ENCODE measurements at regions not wholly inside any gene's neighbourhood (a gene's known extent, or its start where the extent isn't known, plus 50 kb on each side); places are given as distances from the start of the nearest gene placed in this dataset.

DNA sequence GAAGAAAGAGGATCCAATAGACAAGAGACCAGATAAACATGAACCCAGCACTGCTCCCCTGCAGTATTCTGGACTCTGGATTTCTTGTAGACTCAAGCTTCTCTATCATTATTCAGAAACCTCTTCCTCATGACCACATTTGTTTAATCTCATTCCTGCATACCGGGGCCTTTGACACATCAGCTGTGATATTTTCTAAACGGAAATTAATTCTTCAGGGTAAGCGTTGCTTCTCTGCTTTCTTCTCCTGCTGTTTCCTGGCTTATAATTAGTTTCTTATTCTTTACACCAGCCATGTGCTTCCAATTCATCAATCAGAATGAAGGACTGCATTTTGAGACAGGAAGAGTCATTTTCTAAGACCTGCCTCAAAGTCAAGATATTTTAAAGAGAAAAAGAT, 54.2 kb upstream of the TARP start:
- TF ChIP-seq, protein P1, sequence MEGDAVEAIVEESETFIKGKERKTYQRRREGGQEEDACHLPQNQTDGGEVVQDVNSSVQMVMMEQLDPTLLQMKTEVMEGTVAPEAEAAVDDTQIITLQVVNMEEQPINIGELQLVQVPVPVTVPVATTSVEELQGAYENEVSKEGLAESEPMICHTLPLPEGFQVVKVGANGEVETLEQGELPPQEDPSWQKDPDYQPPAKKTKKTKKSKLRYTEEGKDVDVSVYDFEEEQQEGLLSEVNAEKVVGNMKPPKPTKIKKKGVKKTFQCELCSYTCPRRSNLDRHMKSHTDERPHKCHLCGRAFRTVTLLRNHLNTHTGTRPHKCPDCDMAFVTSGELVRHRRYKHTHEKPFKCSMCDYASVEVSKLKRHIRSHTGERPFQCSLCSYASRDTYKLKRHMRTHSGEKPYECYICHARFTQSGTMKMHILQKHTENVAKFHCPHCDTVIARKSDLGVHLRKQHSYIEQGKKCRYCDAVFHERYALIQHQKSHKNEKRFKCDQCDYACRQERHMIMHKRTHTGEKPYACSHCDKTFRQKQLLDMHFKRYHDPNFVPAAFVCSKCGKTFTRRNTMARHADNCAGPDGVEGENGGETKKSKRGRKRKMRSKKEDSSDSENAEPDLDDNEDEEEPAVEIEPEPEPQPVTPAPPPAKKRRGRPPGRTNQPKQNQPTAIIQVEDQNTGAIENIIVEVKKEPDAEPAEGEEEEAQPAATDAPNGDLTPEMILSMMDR (IDR thresholded peaks at IDR 0.05; ENCODE audit: extremely low read depth in 1 of 2, insufficient read depth in 1 of 2, low read depth in 1 of 2, low read length in 2 of 2) = no peak
- TF ChIP-seq POLR2A (IDR thresholded peaks at IDR 0.05; ENCODE audit: low read depth, low read length) (no peak), EZH2 (IDR thresholded peaks at IDR 0.05; ENCODE audit: borderline replicate concordance, low read depth, low read length, severe bottlenecking) (no peak), POLR2AphosphoS5 (IDR thresholded peaks at IDR 0.05; ENCODE audit: insufficient read depth, low read depth, low read length) (no peak)
- TF ChIP-seq, protein P2, sequence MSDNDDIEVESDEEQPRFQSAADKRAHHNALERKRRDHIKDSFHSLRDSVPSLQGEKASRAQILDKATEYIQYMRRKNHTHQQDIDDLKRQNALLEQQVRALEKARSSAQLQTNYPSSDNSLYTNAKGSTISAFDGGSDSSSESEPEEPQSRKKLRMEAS (IDR thresholded peaks at IDR 0.05; ENCODE audit: insufficient read depth, insufficient read length) = no peak
